ENCODE measurements at regions not wholly inside any gene's neighbourhood (a gene's known extent, or its start where the extent isn't known, plus 50 kb on each side); places are given as distances from the start of the nearest gene placed in this dataset.

- Histone ChIP-seq H3K27ac (no peak overlapping the region), H3K9me3 (no peaks in the 10 kb centered on the region), H3K36me3 (replicated peaks in 1 of 2; ENCODE audit: insufficient read depth in 1 of 2, low read depth in 2 of 2) (no peaks in the 10 kb centered on the region), H3K27me3 (no peaks in the 10 kb centered on the region), H3K4me1 (no peaks in the 10 kb centered on the region), H3K4me3 (no peak overlapping the region)
- DNase-seq: no peak
- intact Hi-C loops (cut with DNase I): no loop called here
- no peak for ATAC-seq
- no peak for TF ChIP-seq POLR2A (IDR thresholded peaks at IDR 0.05)
- TF ChIP-seq, protein P1, sequence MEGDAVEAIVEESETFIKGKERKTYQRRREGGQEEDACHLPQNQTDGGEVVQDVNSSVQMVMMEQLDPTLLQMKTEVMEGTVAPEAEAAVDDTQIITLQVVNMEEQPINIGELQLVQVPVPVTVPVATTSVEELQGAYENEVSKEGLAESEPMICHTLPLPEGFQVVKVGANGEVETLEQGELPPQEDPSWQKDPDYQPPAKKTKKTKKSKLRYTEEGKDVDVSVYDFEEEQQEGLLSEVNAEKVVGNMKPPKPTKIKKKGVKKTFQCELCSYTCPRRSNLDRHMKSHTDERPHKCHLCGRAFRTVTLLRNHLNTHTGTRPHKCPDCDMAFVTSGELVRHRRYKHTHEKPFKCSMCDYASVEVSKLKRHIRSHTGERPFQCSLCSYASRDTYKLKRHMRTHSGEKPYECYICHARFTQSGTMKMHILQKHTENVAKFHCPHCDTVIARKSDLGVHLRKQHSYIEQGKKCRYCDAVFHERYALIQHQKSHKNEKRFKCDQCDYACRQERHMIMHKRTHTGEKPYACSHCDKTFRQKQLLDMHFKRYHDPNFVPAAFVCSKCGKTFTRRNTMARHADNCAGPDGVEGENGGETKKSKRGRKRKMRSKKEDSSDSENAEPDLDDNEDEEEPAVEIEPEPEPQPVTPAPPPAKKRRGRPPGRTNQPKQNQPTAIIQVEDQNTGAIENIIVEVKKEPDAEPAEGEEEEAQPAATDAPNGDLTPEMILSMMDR (IDR thresholded peaks at IDR 0.05): no peak
Observed at GRCh38 chr2:14418115-14418514, 214.4 kb upstream of the LRATD1 start.

- 80 to 92% methylated on average over 5 of the region's 5 CpGs for WGBS, 2 donors
- intact Hi-C loops (cut with DNase I): no loop called here
- no peak for TF ChIP-seq POLR2A (IDR thresholded peaks at IDR 0.05)
- TF ChIP-seq, protein P1 (IDR thresholded peaks at IDR 0.05): no peak
Observed at GRCh38 chr2:14420851-14421250, 211.7 kb upstream of the LRATD1 start.

GRCh38 chr2:14422426-14422825, 210.1 kb upstream of the LRATD1 start:
- Histone ChIP-seq H3K4me3 (no peak overlapping the region), H3K27ac (no peak overlapping the region), H3K36me3 (replicated peaks in 1 of 2; ENCODE audit: insufficient read depth in 1 of 2, low read depth in 2 of 2) (no peaks in the 10 kb centered on the region), H3K4me1 (no peaks in the 10 kb centered on the region), H3K9me3 (no peaks in the 10 kb centered on the region), H3K27me3 (no peaks in the 10 kb centered on the region)
- ATAC-seq: no peak
- DNase-seq: no peak
- TF ChIP-seq, protein P1 (IDR thresholded peaks at IDR 0.05): no peak
- no peak for TF ChIP-seq POLR2A (IDR thresholded peaks at IDR 0.05)
- intact Hi-C loops (cut with DNase I): no loop called here
- 62 to 71% methylated on average over 4 of the region's 4 CpGs for WGBS, 2 donors

More at GRCh38 chr2:14420851-14421250, 211.7 kb upstream of the LRATD1 start:
- no peak overlapping the region for H3K4me3 ChIP-seq
- no peaks in the 10 kb centered on the region for H3K36me3 ChIP-seq (replicated peaks in 1 of 2; ENCODE audit: insufficient read depth in 1 of 2, low read depth in 2 of 2)
- no peaks in the 10 kb centered on the region for H3K4me1 ChIP-seq
- ATAC-seq: no peak
- no peak for DNase-seq
- H3K9me3 ChIP-seq: no peaks in the 10 kb centered on the region
- H3K27me3 ChIP-seq: no peaks in the 10 kb centered on the region
- no peak overlapping the region for H3K27ac ChIP-seq

DNA sequence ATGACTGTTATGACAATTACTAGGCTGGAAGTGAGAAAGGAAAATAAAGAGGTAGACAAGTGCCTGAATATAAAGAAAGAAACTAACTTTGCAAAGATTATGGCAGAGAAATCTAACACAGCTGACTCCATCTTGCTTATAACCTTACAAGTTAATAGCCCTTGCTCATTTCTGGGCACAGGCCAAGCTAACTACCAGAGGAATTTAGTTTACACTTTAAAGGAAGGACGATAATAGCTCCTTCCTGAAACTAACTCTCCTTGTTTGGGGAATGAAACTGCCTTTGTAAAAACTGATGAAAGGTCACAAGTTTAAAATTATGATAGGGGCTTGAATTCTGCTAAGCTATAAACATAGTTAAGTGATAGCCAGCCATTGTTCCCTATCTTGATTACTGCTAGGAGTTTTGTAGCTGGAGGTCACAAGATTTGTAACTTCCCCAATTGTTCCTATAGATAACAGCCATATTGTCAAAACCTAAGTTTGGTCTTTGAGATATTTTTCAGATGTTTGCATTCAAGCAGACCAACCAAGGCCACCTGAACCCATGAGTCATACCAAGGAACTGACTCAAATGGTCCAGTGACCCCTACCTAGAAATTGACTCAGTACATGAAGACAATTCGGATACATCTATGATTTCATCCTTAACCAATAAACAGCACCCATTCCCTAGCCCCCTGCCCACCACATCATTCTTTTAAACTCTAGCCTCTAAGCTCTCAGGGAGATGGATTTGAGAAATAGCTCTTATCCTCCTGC, 209.2 kb upstream of the LRATD1 start:
- H3K4me3 ChIP-seq: no peak overlapping the region
- 47 to 64% methylated on average over 2 of the region's 2 CpGs for WGBS, 2 donors
- no peaks in the 10 kb centered on the region for H3K4me1 ChIP-seq
- H3K9me3 ChIP-seq: no peaks in the 10 kb centered on the region
- intact Hi-C loops (cut with DNase I): no loop called here
- H3K36me3 ChIP-seq (replicated peaks in 1 of 2; ENCODE audit: insufficient read depth in 1 of 2, low read depth in 2 of 2): no peaks in the 10 kb centered on the region
- no peak for DNase-seq
- ATAC-seq: no peak
- H3K27ac ChIP-seq: no peak overlapping the region
- no peaks in the 10 kb centered on the region for H3K27me3 ChIP-seq
- TF ChIP-seq, protein P1 (IDR thresholded peaks at IDR 0.05): no peak
- TF ChIP-seq POLR2A (IDR thresholded peaks at IDR 0.05): no peak

Measured in body of pancreas (tissue), 4 donors.